A673 (cell line): ENCODE measurements at regions not wholly inside any gene's neighbourhood (a gene's known extent, or its start where the extent isn't known, plus 50 kb on each side); places are given as distances from the start of the nearest gene placed in this dataset.

Source experiments
- EZH2 ChIP-seq: fragments of 200-600 bp; sonication (generic); IDR thresholded peaks from 2 replicates; pipeline ENCODE4 v1.6.1; 2017; ENCODE audit warnings: borderline replicate concordance, low read depth, mild to moderate bottlenecking, mixed read lengths, antibody characterized with exemption, low read length; ENCODE audit not compliant: poor library complexity, severe bottlenecking
- TF ChIP-seq, protein P1 (sequence below): fragments of 300-800, 200-600 bp; sonication (generic); conservative IDR thresholded peaks from 2 replicates; pipeline ENCODE4 v1.5.1; 2017; ENCODE audit warnings: low read depth, mild to moderate bottlenecking, antibody characterized with exemption, low read length, moderate library complexity, mixed read lengths

DNA sequence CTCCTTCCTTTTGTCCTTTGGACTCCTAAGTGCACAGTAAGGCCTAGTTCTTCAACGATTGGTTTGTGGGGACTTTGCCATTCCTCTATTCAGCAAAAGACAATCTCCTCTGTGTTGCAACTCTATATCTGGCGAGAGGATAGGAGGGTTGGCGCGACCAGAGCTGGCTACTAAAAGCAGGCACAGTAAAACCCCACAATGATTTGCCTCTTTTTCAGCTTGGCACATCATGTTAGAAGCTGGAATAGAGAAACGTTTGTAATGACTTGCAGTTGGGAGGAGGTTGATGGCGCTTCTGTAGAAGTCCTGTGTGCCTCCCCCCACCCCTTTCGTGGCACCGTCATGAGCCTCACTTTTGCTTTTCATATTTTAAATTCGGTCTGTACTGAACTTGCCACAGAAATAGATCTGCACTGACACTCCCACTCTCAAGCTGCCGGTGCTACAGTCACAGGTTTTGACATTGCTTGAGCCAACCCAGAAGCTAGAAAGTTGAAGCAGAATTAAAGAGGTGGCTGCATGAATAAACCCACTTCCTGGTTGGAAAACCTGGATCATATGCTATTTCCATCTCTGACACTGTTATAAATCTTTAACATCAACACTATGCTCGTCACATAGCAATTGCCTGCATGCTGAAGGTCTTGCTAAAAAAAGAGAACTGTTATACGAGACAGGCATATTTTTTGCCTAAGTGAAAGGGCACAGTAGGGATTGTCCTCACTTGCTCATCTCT, 315.3 kb upstream of the PRICKLE1 start:
- no peak for TF ChIP-seq EZH2
- TF ChIP-seq, protein P1, sequence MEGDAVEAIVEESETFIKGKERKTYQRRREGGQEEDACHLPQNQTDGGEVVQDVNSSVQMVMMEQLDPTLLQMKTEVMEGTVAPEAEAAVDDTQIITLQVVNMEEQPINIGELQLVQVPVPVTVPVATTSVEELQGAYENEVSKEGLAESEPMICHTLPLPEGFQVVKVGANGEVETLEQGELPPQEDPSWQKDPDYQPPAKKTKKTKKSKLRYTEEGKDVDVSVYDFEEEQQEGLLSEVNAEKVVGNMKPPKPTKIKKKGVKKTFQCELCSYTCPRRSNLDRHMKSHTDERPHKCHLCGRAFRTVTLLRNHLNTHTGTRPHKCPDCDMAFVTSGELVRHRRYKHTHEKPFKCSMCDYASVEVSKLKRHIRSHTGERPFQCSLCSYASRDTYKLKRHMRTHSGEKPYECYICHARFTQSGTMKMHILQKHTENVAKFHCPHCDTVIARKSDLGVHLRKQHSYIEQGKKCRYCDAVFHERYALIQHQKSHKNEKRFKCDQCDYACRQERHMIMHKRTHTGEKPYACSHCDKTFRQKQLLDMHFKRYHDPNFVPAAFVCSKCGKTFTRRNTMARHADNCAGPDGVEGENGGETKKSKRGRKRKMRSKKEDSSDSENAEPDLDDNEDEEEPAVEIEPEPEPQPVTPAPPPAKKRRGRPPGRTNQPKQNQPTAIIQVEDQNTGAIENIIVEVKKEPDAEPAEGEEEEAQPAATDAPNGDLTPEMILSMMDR: no peak
